ENCODE measurements at regions not wholly inside any gene's neighbourhood (a gene's known extent, or its start where the extent isn't known, plus 50 kb on each side); places are given as distances from the start of the nearest gene placed in this dataset.
"Not testable (repeated sequence)": the region's sequence is repeated elsewhere in the genome, so short reads cannot be mapped to it uniquely, and the experiment has no call there.

- TF ChIP-seq ZNF543 (CRISPR knock-in tag; IDR thresholded peaks at IDR 0.05) (no peak), TFE3 (CRISPR knock-in tag; IDR thresholded peaks at IDR 0.05) (no peak), ZNF207 (IDR thresholded peaks at IDR 0.05; ENCODE audit: borderline replicate concordance) (no peak), SALL1 (CRISPR knock-in tag; IDR thresholded peaks at IDR 0.05) (no peak)
Observed at GRCh38 chr5:166926138-166926537, 1365.3 kb upstream of the WWC1 start (continued).

GRCh38 chr5:166926806-166927475 is 1364.5 kb upstream of the WWC1 start:
- ATAC-seq; H4K20me1 ChIP-seq (ENCODE audit: insufficient read depth, low read length); H3K36me3 ChIP-seq (replicated peaks in 1 of 2; ENCODE audit: control insufficient read depth in 1 of 2, insufficient read depth in 2 of 2, low read length in 2 of 2); H2AFZ ChIP-seq (ENCODE audit: low read length); H3K79me2 ChIP-seq (ENCODE audit: insufficient read depth, low read length); in situ Hi-C loops (cut with HindIII; ENCODE audit: extremely low pct_ligation_motif_present, low pct_unique_long_range_greater_than_20kb); H3K27ac ChIP-seq (ENCODE audit: extremely low read length, insufficient read depth, low read length); intact Hi-C loops (cut with micrococcal nuclease; ENCODE audit: unreplicated experiment); H3K4me3 ChIP-seq (replicated peaks in 1 of 3; ENCODE audit: insufficient read depth in 1 of 3, low read depth in 2 of 3, low read length in 3 of 3); DNase-seq (ENCODE audit: low spot score); H3K4me1 ChIP-seq (ENCODE audit: insufficient read depth, low read length); H3K9ac ChIP-seq (ENCODE audit: insufficient read depth, low read depth, low read length); POLR2A ChIA-PET; CTCF ChIA-PET (ENCODE audit: low intra/inter-chr PET ratio, low total read pairs); BruUV-seq (replicated peaks); H3K27me3 ChIP-seq (ENCODE audit: control insufficient read depth in 1 of 2, insufficient read depth in 2 of 2, low read length in 2 of 2); FAIRE-seq; H3K4me2 ChIP-seq (ENCODE audit: low read depth, low read length): not testable (repeated sequence)
- H3K9me3 ChIP-seq (ENCODE audit: low read length) = peaks cover 39% of the 10 kb centered on the region
- 27% methylated on average over 8 of the region's 48 CpGs for WGBS (ENCODE audit: low lambda C conversion rate)

- CTCF ChIA-PET (ENCODE audit: low intra/inter-chr PET ratio, low total read pairs) = no interaction called here
- POLR2A ChIA-PET = no interaction called here
- ATAC-seq = no peak
- H2AFZ ChIP-seq (ENCODE audit: low read length) = no peak overlapping the region
- 73% methylated on average over 3 of the region's 22 CpGs for WGBS (ENCODE audit: low lambda C conversion rate)
- H3K79me2 ChIP-seq (ENCODE audit: insufficient read depth, low read length) = no peaks in the 10 kb centered on the region
- no peaks in the 10 kb centered on the region for H3K4me1 ChIP-seq (ENCODE audit: insufficient read depth, low read length)
- H3K9me3 ChIP-seq (ENCODE audit: low read length) = peaks cover 45% of the 10 kb centered on the region
- H4K20me1 ChIP-seq (ENCODE audit: insufficient read depth, low read length) = no peaks in the 10 kb centered on the region
- H3K27ac ChIP-seq (ENCODE audit: extremely low read length, insufficient read depth, low read length) = no peak overlapping the region
- no peak overlapping the region for H3K4me3 ChIP-seq (replicated peaks in 1 of 3; ENCODE audit: insufficient read depth in 1 of 3, low read depth in 2 of 3, low read length in 3 of 3)
- H3K27me3 ChIP-seq (ENCODE audit: control insufficient read depth in 1 of 2, insufficient read depth in 2 of 2, low read length in 2 of 2) = no peaks in the 10 kb centered on the region
- no TSS peak for BruUV-seq (replicated peaks)
- in situ Hi-C loops (cut with HindIII; ENCODE audit: extremely low pct_ligation_motif_present, low pct_unique_long_range_greater_than_20kb) (no loop called here), intact Hi-C loops (cut with micrococcal nuclease; ENCODE audit: unreplicated experiment) (no loop called here)
- no peak for FAIRE-seq
- no peak for DNase-seq (ENCODE audit: low spot score)
- H3K36me3 ChIP-seq (replicated peaks in 1 of 2; ENCODE audit: control insufficient read depth in 1 of 2, insufficient read depth in 2 of 2, low read length in 2 of 2) = no peaks in the 10 kb centered on the region
- no peak overlapping the region for H3K9ac ChIP-seq (ENCODE audit: insufficient read depth, low read depth, low read length)
- no peak overlapping the region for H3K4me2 ChIP-seq (ENCODE audit: low read depth, low read length)
- TF ChIP-seq ZNF10 (CRISPR knock-in tag; IDR thresholded peaks at IDR 0.05; ENCODE audit: borderline replicate concordance, low read depth) (no peak), ZNF326 (CRISPR knock-in tag; IDR thresholded peaks at IDR 0.05; ENCODE audit: borderline replicate concordance) (no peak), PRPF4 (IDR thresholded peaks at IDR 0.05; ENCODE audit: low read depth, low read length, poor library complexity, severe bottlenecking) (no peak), ZNF484 (CRISPR knock-in tag; IDR thresholded peaks at IDR 0.05; ENCODE audit: borderline replicate concordance, low read depth) (no peak), MTF1 (CRISPR knock-in tag; IDR thresholded peaks at IDR 0.05) (no peak), ZNF777 (CRISPR knock-in tag; IDR thresholded peaks at IDR 0.05) (no peak), HMGA1 (CRISPR knock-in tag; conservative IDR thresholded peaks at IDR 0.05) (no peak), ZMAT3 (CRISPR knock-in tag; conservative IDR thresholded peaks at IDR 0.05) (no peak)
- TF ChIP-seq, protein P1, sequence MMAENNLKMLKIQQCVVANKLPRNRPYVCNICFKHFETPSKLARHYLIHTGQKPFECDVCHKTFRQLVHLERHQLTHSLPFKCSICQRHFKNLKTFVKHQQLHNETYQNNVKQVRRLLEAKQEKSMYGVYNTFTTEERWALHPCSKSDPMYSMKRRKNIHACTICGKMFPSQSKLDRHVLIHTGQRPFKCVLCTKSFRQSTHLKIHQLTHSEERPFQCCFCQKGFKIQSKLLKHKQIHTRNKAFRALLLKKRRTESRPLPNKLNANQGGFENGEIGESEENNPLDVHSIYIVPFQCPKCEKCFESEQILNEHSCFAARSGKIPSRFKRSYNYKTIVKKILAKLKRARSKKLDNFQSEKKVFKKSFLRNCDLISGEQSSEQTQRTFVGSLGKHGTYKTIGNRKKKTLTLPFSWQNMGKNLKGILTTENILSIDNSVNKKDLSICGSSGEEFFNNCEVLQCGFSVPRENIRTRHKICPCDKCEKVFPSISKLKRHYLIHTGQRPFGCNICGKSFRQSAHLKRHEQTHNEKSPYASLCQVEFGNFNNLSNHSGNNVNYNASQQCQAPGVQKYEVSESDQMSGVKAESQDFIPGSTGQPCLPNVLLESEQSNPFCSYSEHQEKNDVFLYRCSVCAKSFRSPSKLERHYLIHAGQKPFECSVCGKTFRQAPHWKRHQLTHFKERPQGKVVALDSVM (CRISPR knock-in tag; IDR thresholded peaks at IDR 0.05) = no peak
- TF ChIP-seq, protein P2, sequence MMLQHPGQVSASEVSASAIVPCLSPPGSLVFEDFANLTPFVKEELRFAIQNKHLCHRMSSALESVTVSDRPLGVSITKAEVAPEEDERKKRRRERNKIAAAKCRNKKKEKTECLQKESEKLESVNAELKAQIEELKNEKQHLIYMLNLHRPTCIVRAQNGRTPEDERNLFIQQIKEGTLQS (CRISPR knock-in tag; IDR thresholded peaks at IDR 0.05) = no peak
Observed at GRCh38 chr5:166936351-166936750, 1355.1 kb upstream of the WWC1 start.
